ENCODE measurements at regions not wholly inside any gene's neighbourhood (a gene's known extent, or its start where the extent isn't known, plus 50 kb on each side); places are given as distances from the start of the nearest gene placed in this dataset.
A peak's percentile ranks its signal among the peaks of the same experiment; 100 is the strongest.

- TF ChIP-seq, protein P1, sequence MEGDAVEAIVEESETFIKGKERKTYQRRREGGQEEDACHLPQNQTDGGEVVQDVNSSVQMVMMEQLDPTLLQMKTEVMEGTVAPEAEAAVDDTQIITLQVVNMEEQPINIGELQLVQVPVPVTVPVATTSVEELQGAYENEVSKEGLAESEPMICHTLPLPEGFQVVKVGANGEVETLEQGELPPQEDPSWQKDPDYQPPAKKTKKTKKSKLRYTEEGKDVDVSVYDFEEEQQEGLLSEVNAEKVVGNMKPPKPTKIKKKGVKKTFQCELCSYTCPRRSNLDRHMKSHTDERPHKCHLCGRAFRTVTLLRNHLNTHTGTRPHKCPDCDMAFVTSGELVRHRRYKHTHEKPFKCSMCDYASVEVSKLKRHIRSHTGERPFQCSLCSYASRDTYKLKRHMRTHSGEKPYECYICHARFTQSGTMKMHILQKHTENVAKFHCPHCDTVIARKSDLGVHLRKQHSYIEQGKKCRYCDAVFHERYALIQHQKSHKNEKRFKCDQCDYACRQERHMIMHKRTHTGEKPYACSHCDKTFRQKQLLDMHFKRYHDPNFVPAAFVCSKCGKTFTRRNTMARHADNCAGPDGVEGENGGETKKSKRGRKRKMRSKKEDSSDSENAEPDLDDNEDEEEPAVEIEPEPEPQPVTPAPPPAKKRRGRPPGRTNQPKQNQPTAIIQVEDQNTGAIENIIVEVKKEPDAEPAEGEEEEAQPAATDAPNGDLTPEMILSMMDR (IDR thresholded peaks at IDR 0.05; ENCODE audit: low read length) = no peak
- no peak for TF ChIP-seq EZH2 (IDR thresholded peaks at IDR 0.05; ENCODE audit: borderline replicate concordance, low read length)
- Histone ChIP-seq H3K9me2 (ENCODE audit: low read depth, low read length) (no peaks in the 10 kb centered on the region), H3K9me3 (ENCODE audit: low read length) (no peaks in the 10 kb centered on the region), H3K36me3 (ENCODE audit: insufficient read depth, low read length) (no peaks in the 10 kb centered on the region), H3K27me3 (ENCODE audit: insufficient read depth, low read length) (no peaks in the 10 kb centered on the region), H3K4me3 (ENCODE audit: low read depth, low read length, poor library complexity, severe bottlenecking) (no peak overlapping the region), H3F3A (ENCODE audit: insufficient read depth, low read length) (no peaks in the 10 kb centered on the region), H3K9ac (ENCODE audit: low read length) (no peak overlapping the region), H4K20me1 (ENCODE audit: insufficient read depth, low read length) (no peaks in the 10 kb centered on the region), H3K27ac (ENCODE audit: low read depth, low read length, poor library complexity, severe bottlenecking) (no peak overlapping the region), H3K4me2 (ENCODE audit: low read length) (no peak overlapping the region), H2AFZ (ENCODE audit: low read length) (no peak overlapping the region), H3K79me2 (ENCODE audit: insufficient read depth, low read length) (no peaks in the 10 kb centered on the region), H3K4me1 (ENCODE audit: insufficient read depth, low read length, severe bottlenecking) (no peaks in the 10 kb centered on the region)
These were observed 64.5 kb upstream of the DST start for GRCh38 chr6:56706981-56707726.

DNA sequence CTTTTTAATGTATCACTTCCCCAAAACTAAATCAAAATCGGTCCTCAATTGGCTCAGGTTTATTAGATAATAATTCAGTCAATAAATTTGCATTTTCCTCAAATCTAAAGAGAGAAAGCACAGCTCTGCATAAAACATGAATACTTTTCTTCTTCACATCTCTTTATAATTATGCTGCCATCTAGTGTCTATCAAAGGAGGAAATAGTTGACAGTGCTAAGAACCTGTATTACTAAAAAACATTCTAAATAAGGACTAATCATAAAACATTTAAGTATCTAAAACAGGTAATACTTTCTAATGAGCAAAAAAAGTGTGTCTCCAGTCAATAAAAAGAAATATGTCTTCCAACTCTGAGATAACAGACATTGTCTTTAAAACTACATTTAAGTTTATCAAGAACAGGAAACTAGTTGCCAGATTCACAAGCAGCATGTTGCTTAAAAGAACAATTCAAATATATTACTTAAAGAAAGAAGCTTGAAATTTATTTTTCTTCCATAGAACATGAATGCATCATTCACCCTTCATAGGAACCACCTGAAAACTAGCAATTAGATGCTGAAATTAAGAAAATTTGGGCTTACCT lies 56.5 kb upstream of the DST start:
- Histone ChIP-seq H3K4me1 (ENCODE audit: insufficient read depth, low read length, severe bottlenecking) (no peaks in the 10 kb centered on the region), H3K9me3 (ENCODE audit: low read length) (no peaks in the 10 kb centered on the region), H3K9me2 (ENCODE audit: low read depth, low read length) (no peaks in the 10 kb centered on the region), H3K9ac (ENCODE audit: low read length) (no peak overlapping the region), H3K4me3 (ENCODE audit: low read depth, low read length, poor library complexity, severe bottlenecking) (no peak overlapping the region), H3K27ac (ENCODE audit: low read depth, low read length, poor library complexity, severe bottlenecking) (no peak overlapping the region), H2AFZ (ENCODE audit: low read length) (no peak overlapping the region), H3K36me3 (ENCODE audit: insufficient read depth, low read length) (no peaks in the 10 kb centered on the region), H3K27me3 (ENCODE audit: insufficient read depth, low read length) (no peaks in the 10 kb centered on the region), H3K79me2 (ENCODE audit: insufficient read depth, low read length) (no peaks in the 10 kb centered on the region), H4K20me1 (ENCODE audit: insufficient read depth, low read length) (no peaks in the 10 kb centered on the region), H3F3A (ENCODE audit: insufficient read depth, low read length) (no peaks in the 10 kb centered on the region), H3K4me2 (ENCODE audit: low read length) (no peak overlapping the region)
- TF ChIP-seq, protein P1 (IDR thresholded peaks at IDR 0.05; ENCODE audit: low read length) = peak; percentile 49; the same call in 1 of the 2 replicates
- TF ChIP-seq EZH2 (IDR thresholded peaks at IDR 0.05; ENCODE audit: borderline replicate concordance, low read length) = no peak

DNA sequence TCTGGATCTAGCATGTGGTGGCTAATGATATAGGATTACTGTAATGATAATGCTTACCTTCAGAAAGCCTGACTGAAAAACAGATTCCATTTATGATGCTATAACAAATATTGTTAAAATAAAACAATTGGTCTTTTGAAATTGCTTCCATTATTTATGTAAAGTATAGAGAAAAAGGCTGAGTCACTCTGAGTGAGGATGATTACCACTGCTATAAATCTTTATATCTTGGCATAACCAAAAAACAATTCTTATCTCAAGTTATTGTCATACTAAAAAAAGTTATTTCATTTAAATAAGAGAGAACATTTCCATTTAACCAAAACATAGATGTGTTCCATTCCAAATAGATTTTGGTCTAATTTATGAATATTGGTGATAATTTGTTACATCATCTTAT lies 53.0 kb upstream of the DST start:
- no peaks in the 10 kb centered on the region for H3K27me3 ChIP-seq (ENCODE audit: insufficient read depth, low read length)
- H3K9me3 ChIP-seq (ENCODE audit: low read length) = no peaks in the 10 kb centered on the region
- no peaks in the 10 kb centered on the region for H3K9me2 ChIP-seq (ENCODE audit: low read depth, low read length)
- H3K4me1 ChIP-seq (ENCODE audit: insufficient read depth, low read length, severe bottlenecking) = no peaks in the 10 kb centered on the region
- H3K79me2 ChIP-seq (ENCODE audit: insufficient read depth, low read length) = no peaks in the 10 kb centered on the region
- H3K36me3 ChIP-seq (ENCODE audit: insufficient read depth, low read length) = no peaks in the 10 kb centered on the region
- no peak overlapping the region for H3K4me2 ChIP-seq (ENCODE audit: low read length)
- H3K4me3 ChIP-seq (ENCODE audit: low read depth, low read length, poor library complexity, severe bottlenecking) = no peak overlapping the region
- no peak overlapping the region for H2AFZ ChIP-seq (ENCODE audit: low read length)
- H3F3A ChIP-seq (ENCODE audit: insufficient read depth, low read length) = no peaks in the 10 kb centered on the region
- TF ChIP-seq, protein P1 (IDR thresholded peaks at IDR 0.05; ENCODE audit: low read length) = no peak
- TF ChIP-seq EZH2 (IDR thresholded peaks at IDR 0.05; ENCODE audit: borderline replicate concordance, low read length) = no peak
- no peaks in the 10 kb centered on the region for H4K20me1 ChIP-seq (ENCODE audit: insufficient read depth, low read length)
- H3K27ac ChIP-seq (ENCODE audit: low read depth, low read length, poor library complexity, severe bottlenecking) = no peak overlapping the region
- no peak overlapping the region for H3K9ac ChIP-seq (ENCODE audit: low read length)

All from OCI-LY1 (cell line).